ENCODE measurements at regions not wholly inside any gene's neighbourhood (a gene's known extent, or its start where the extent isn't known, plus 50 kb on each side); places are given as distances from the start of the nearest gene placed in this dataset.

- Histone ChIP-seq H3K27ac (no peak overlapping the region), H3K36me3 (replicated peaks; ENCODE audit: insufficient read depth, low read depth) (no peaks in the 10 kb centered on the region), H3K9me3 (ENCODE audit: low read depth) (no peaks in the 10 kb centered on the region), H3K4me2 (no peak overlapping the region), H3K79me2 (no peaks in the 10 kb centered on the region), H4K20me1 (ENCODE audit: insufficient read depth, poor library complexity, severe bottlenecking) (no peaks in the 10 kb centered on the region), H3K4me1 (ENCODE audit: insufficient read depth) (no peaks in the 10 kb centered on the region), H2AFZ (no peak overlapping the region), H3K9me2 (replicated peaks; ENCODE audit: insufficient read depth) (no peaks in the 10 kb centered on the region), H3K27me3 (no peaks in the 10 kb centered on the region), H3K4me3 (no peak overlapping the region)
- TF ChIP-seq CTCF (IDR thresholded peaks at IDR 0.05; ENCODE audit: poor library complexity) (no peak), EZH2 (IDR thresholded peaks at IDR 0.05; ENCODE audit: borderline replicate concordance) (no peak), EZH2phosphoT487 (IDR thresholded peaks at IDR 0.05; ENCODE audit: low read depth, severe bottlenecking, unreplicated experiment) (no peak)
- no peak for DNase-seq (ENCODE audit: low spot score)
These were observed 86.4 kb downstream of the RPE65 start for GRCh38 chr1:68363339-68363738.

- DNase-seq (ENCODE audit: low spot score), result no peak
- H3K4me1 ChIP-seq (ENCODE audit: insufficient read depth), result no peaks in the 10 kb centered on the region
- WGBS (ENCODE audit: low lambda C conversion rate, missing lambda C conversion rate), result 90% methylated on average over 3 of the region's 3 CpGs
- no peak overlapping the region for H2AFZ ChIP-seq
- TF ChIP-seq EZH2 (IDR thresholded peaks at IDR 0.05; ENCODE audit: borderline replicate concordance), result no peak
- TF ChIP-seq EZH2phosphoT487 (IDR thresholded peaks at IDR 0.05; ENCODE audit: low read depth, severe bottlenecking, unreplicated experiment), result no peak
- no peak for TF ChIP-seq CTCF (IDR thresholded peaks at IDR 0.05; ENCODE audit: poor library complexity)
- H3K79me2 ChIP-seq, result no peaks in the 10 kb centered on the region
- no peaks in the 10 kb centered on the region for H3K9me2 ChIP-seq (replicated peaks; ENCODE audit: insufficient read depth)
- no peaks in the 10 kb centered on the region for H3K27me3 ChIP-seq
- H3K4me3 ChIP-seq, result no peak overlapping the region
- H3K4me2 ChIP-seq, result no peak overlapping the region
- H3K27ac ChIP-seq, result no peak overlapping the region
- no peaks in the 10 kb centered on the region for H3K36me3 ChIP-seq (replicated peaks; ENCODE audit: insufficient read depth, low read depth)
- no peaks in the 10 kb centered on the region for H3K9me3 ChIP-seq (ENCODE audit: low read depth)
- no peaks in the 10 kb centered on the region for H4K20me1 ChIP-seq (ENCODE audit: insufficient read depth, poor library complexity, severe bottlenecking)
These were observed 88.3 kb downstream of the RPE65 start for GRCh38 chr1:68361346-68361910.

DNA sequence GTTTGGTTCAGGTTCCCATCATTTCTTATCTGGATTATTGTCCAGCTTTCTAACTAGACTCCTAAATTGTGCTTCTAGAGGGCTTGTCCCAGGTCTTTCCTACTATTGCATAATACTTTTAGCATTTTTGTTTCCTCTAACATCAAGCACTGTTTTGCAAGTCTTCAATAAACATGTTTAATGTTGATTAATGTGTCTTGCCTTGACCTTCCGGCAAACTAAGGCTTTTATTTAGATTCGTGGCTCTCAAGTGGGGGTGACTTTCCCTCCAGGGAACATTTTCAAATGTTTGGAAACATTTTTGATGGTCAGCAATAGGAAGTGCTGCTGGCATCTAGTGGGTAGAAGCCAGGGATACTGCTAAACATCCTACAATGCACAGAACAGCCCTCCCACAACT, 90.7 kb downstream of the RPE65 start:
- Histone ChIP-seq H3K9me3 (ENCODE audit: low read depth) (no peaks in the 10 kb centered on the region), H4K20me1 (ENCODE audit: insufficient read depth, poor library complexity, severe bottlenecking) (no peaks in the 10 kb centered on the region), H2AFZ (no peak overlapping the region), H3K36me3 (replicated peaks; ENCODE audit: insufficient read depth, low read depth) (no peaks in the 10 kb centered on the region), H3K4me3 (no peak overlapping the region), H3K27me3 (no peaks in the 10 kb centered on the region), H3K79me2 (no peaks in the 10 kb centered on the region), H3K4me1 (ENCODE audit: insufficient read depth) (no peaks in the 10 kb centered on the region), H3K27ac (no peak overlapping the region), H3K4me2 (no peak overlapping the region), H3K9me2 (replicated peaks; ENCODE audit: insufficient read depth) (no peaks in the 10 kb centered on the region)
- 39% methylated on average over 2 of the region's 2 CpGs for WGBS (ENCODE audit: low lambda C conversion rate, missing lambda C conversion rate)
- TF ChIP-seq EZH2phosphoT487 (IDR thresholded peaks at IDR 0.05; ENCODE audit: low read depth, severe bottlenecking, unreplicated experiment) (no peak), EZH2 (IDR thresholded peaks at IDR 0.05; ENCODE audit: borderline replicate concordance) (no peak), CTCF (IDR thresholded peaks at IDR 0.05; ENCODE audit: poor library complexity) (no peak)
- no peak for DNase-seq (ENCODE audit: low spot score)

DNA sequence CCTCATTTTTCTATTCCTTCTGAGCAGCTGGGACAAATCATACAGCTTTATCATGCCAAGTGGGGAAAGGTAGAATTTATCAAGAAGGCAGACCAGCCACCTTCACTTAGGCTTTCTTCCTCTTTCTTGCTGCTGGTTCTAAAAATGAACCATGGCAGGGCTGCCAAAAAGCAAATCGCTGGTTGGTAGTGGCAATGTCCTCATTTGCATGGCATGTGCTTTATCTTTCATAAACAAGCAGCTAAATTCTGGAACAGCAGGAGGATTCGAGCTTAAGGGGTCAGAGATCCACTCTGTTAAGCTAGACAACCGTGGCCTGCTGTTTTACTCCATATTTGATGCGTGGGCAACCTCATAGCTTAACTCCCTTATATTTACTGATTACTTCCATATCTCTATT, 91.3 kb downstream of the RPE65 start:
- DNase-seq (ENCODE audit: low spot score), result no peak
- WGBS (ENCODE audit: low lambda C conversion rate, missing lambda C conversion rate), result 59% methylated on average over 4 of the region's 4 CpGs
- Histone ChIP-seq H3K79me2 (no peaks in the 10 kb centered on the region), H3K4me1 (ENCODE audit: insufficient read depth) (no peaks in the 10 kb centered on the region), H4K20me1 (ENCODE audit: insufficient read depth, poor library complexity, severe bottlenecking) (no peaks in the 10 kb centered on the region), H3K9me3 (ENCODE audit: low read depth) (no peaks in the 10 kb centered on the region), H2AFZ (no peak overlapping the region), H3K4me2 (no peak overlapping the region), H3K27me3 (no peaks in the 10 kb centered on the region), H3K27ac (no peak overlapping the region), H3K9me2 (replicated peaks; ENCODE audit: insufficient read depth) (no peaks in the 10 kb centered on the region), H3K4me3 (no peak overlapping the region), H3K36me3 (replicated peaks; ENCODE audit: insufficient read depth, low read depth) (no peaks in the 10 kb centered on the region)
- TF ChIP-seq EZH2phosphoT487 (IDR thresholded peaks at IDR 0.05; ENCODE audit: low read depth, severe bottlenecking, unreplicated experiment) (no peak), EZH2 (IDR thresholded peaks at IDR 0.05; ENCODE audit: borderline replicate concordance) (no peak), CTCF (IDR thresholded peaks at IDR 0.05; ENCODE audit: poor library complexity) (no peak)
